Fibroblast of lung (primary cell): ENCODE measurements at regions not wholly inside any gene's neighbourhood (a gene's known extent, or its start where the extent isn't known, plus 50 kb on each side); places are given as distances from the start of the nearest gene placed in this dataset.
A peak's percentile ranks its signal among the peaks of the same experiment; 100 is the strongest.

Experiments
- DNase-seq, 2 donors: peaks; one replicate each; pipeline versions ENCODE4 v3.0.0 to v3.0.0-alpha.2; 2010; ENCODE audit warnings: low read depth in 2 of 2
- H2AFZ ChIP-seq: 2 replicates; pipeline ENCODE4 v1.5.1; 2012; ENCODE audit warnings: low read length, control low read depth, inconsistent platforms
- H3K27ac ChIP-seq: 2 replicates; pipeline ENCODE4 v1.5.1; 2011; ENCODE audit warnings: low read length, control low read depth; ENCODE audit not compliant: insufficient read depth
- H3K27me3 ChIP-seq: 2 replicates; pipeline ENCODE4 v1.5.1; 2011; ENCODE audit warnings: mild to moderate bottlenecking, low read length; ENCODE audit not compliant: control insufficient read depth, insufficient read depth
- H3K36me3 ChIP-seq: 2 replicates; pipeline ENCODE4 v1.5.1; 2011; ENCODE audit warnings: low read length; ENCODE audit not compliant: control insufficient read depth, insufficient read depth
- H3K4me1 ChIP-seq: 2 replicates; pipeline ENCODE4 v1.5.1; 2011; ENCODE audit warnings: low read length; ENCODE audit not compliant: control insufficient read depth, insufficient read depth; ENCODE audit errors: extremely low read depth
- H3K4me2 ChIP-seq: 2 replicates; pipeline ENCODE4 v1.5.1; 2011; ENCODE audit warnings: low read length, control low read depth; ENCODE audit not compliant: insufficient read depth; ENCODE audit errors: extremely low read depth
- H3K4me3 ChIP-seq, 4 experiments: fragments of 200-600 bp in 1 of 4; sonication (generic) in 1 of 4; replicated peaks in 1 of 4; 2 replicates each; pipeline ENCODE4 v1.5.1; 2011 to 2016; ENCODE audit warnings: low read length in 4 of 4, low read depth in 3 of 4, mild to moderate bottlenecking in 3 of 4, control low read depth in 2 of 4, inconsistent platforms in 1 of 4, mixed read lengths in 1 of 4; ENCODE audit not compliant: insufficient read depth in 1 of 4; ENCODE audit errors: control extremely low read depth in 1 of 4
- H3K79me2 ChIP-seq: 2 replicates; pipeline ENCODE4 v1.5.1; 2012; ENCODE audit warnings: mild to moderate bottlenecking, low read length, inconsistent platforms; ENCODE audit not compliant: control insufficient read depth, insufficient read depth
- H3K9ac ChIP-seq: 2 replicates; pipeline ENCODE4 v1.5.1; 2011; ENCODE audit warnings: mild to moderate bottlenecking, low read length, control low read depth; ENCODE audit not compliant: insufficient read depth
- H3K9me3 ChIP-seq: 2 replicates; pipeline ENCODE4 v1.5.1; 2012; ENCODE audit warnings: low read depth, low read length; ENCODE audit not compliant: control insufficient read depth, insufficient read depth
- H4K20me1 ChIP-seq: 2 replicates; pipeline ENCODE4 v1.5.1; 2011; ENCODE audit warnings: low read length; ENCODE audit not compliant: control insufficient read depth, insufficient read depth; ENCODE audit errors: extremely low read depth
- EZH2 ChIP-seq: IDR thresholded peaks from 2 replicates; pipeline ENCODE4 v1.5.1; 2012; ENCODE audit warnings: low read length, control low read depth, mild to moderate bottlenecking; ENCODE audit errors: missing control alignments
- TF ChIP-seq, protein P1 (sequence below), 2 donors: IDR thresholded peaks in 1 of 2; conservative IDR thresholded peaks in 1 of 2; 1 replicate in 1 of 2; 2 replicates in 1 of 2; pipeline ENCODE4 v1.5.1; 2011 to 2012; ENCODE audit warnings: low read length in 2 of 2, control low read depth in 1 of 2, inconsistent platforms in 1 of 2, low read depth in 1 of 2, mild to moderate bottlenecking in 1 of 2

DNA sequence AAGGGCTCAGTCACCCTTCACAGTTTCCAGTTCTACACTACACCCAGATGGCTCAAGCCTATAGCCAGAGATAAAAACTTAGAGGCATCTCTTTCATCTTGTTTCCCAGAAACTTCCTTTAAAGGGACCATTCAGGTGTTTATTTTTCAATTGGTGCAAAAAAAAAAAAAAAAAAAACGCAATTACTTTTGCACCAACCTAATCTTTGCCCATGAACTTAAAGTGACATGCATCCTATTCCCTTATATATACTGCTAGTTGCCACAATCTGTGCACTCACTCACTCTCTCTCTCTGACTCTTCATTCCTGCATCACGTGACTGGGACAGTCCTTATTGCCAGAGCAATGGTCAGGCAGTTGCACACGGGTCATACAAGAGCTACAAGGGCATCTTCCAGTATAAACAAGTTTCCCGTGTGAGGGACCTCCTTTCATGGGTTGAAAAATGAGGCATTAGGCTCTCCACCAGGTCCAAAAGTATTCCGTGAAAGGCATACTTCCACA lies 789.4 kb downstream of the EPHA4 start:
- no peak for TF ChIP-seq EZH2
- TF ChIP-seq, protein P1, sequence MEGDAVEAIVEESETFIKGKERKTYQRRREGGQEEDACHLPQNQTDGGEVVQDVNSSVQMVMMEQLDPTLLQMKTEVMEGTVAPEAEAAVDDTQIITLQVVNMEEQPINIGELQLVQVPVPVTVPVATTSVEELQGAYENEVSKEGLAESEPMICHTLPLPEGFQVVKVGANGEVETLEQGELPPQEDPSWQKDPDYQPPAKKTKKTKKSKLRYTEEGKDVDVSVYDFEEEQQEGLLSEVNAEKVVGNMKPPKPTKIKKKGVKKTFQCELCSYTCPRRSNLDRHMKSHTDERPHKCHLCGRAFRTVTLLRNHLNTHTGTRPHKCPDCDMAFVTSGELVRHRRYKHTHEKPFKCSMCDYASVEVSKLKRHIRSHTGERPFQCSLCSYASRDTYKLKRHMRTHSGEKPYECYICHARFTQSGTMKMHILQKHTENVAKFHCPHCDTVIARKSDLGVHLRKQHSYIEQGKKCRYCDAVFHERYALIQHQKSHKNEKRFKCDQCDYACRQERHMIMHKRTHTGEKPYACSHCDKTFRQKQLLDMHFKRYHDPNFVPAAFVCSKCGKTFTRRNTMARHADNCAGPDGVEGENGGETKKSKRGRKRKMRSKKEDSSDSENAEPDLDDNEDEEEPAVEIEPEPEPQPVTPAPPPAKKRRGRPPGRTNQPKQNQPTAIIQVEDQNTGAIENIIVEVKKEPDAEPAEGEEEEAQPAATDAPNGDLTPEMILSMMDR (conservative IDR thresholded peaks at IDR 0.05 in 1 of 2, IDR thresholded peaks at IDR 0.05 in 1 of 2; ENCODE audit: low read depth in 1 of 2, low read length in 2 of 2), result no peak
- DNase-seq, result no peak
- H3K4me3 ChIP-seq, result no peak overlapping the region
- no peaks in the 10 kb centered on the region for H3K79me2 ChIP-seq
- H2AFZ ChIP-seq, result no peak overlapping the region
- no peaks in the 10 kb centered on the region for H3K27me3 ChIP-seq
- H4K20me1 ChIP-seq, result no peaks in the 10 kb centered on the region
- no peaks in the 10 kb centered on the region for H3K36me3 ChIP-seq
- no peaks in the 10 kb centered on the region for H3K9me3 ChIP-seq
- no peak overlapping the region for H3K4me2 ChIP-seq
- no peak overlapping the region for H3K9ac ChIP-seq
- peaks cover 2% of the 10 kb centered on the region for H3K4me1 ChIP-seq
- H3K27ac ChIP-seq, result no peak overlapping the region

- Histone ChIP-seq H3K79me2 (no peaks in the 10 kb centered on the region), H3K4me1 (peaks cover 2% of the 10 kb centered on the region), H2AFZ (no peak overlapping the region), H3K27ac (no peak overlapping the region), H3K27me3 (no peaks in the 10 kb centered on the region), H3K36me3 (no peaks in the 10 kb centered on the region), H3K4me2 (no peak overlapping the region), H3K9ac (no peak overlapping the region), H4K20me1 (no peaks in the 10 kb centered on the region), H3K9me3 (no peaks in the 10 kb centered on the region), H3K4me3 (no peak overlapping the region)
- TF ChIP-seq, protein P1 (conservative IDR thresholded peaks at IDR 0.05 in 1 of 2, IDR thresholded peaks at IDR 0.05 in 1 of 2; ENCODE audit: low read depth in 1 of 2, low read length in 2 of 2), result no peak
- TF ChIP-seq EZH2, result no peak
- DNase-seq, result peak in 1 of 2 donors; percentile 53
Measured at GRCh38 chr2:220783671-220784070, 788.4 kb downstream of the EPHA4 start.

- Histone ChIP-seq H3K79me2 (no peaks in the 10 kb centered on the region), H3K4me2 (no peak overlapping the region), H3K27ac (no peak overlapping the region), H3K4me1 (peaks cover 2% of the 10 kb centered on the region), H3K9ac (no peak overlapping the region), H2AFZ (no peak overlapping the region), H4K20me1 (no peaks in the 10 kb centered on the region), H3K9me3 (no peaks in the 10 kb centered on the region), H3K4me3 (no peak overlapping the region), H3K27me3 (no peaks in the 10 kb centered on the region), H3K36me3 (no peaks in the 10 kb centered on the region)
- no peak for DNase-seq
- no peak for TF ChIP-seq EZH2
- TF ChIP-seq, protein P1 (conservative IDR thresholded peaks at IDR 0.05 in 1 of 2, IDR thresholded peaks at IDR 0.05 in 1 of 2; ENCODE audit: low read depth in 1 of 2, low read length in 2 of 2), result no peak
Measured at GRCh38 chr2:220785178-220785577, 786.9 kb downstream of the EPHA4 start.
